CD4-positive, alpha-beta T cell treated with Interleukin-6 at 100 ng/mL for 8 hours (primary cell): ENCODE measurements at regions not wholly inside any gene's neighbourhood (a gene's known extent, or its start where the extent isn't known, plus 50 kb on each side); places are given as distances from the start of the nearest gene placed in this dataset.
"Not testable (repeated sequence)": the region's sequence is repeated elsewhere in the genome, so short reads cannot be mapped to it uniquely, and the experiment has no call there.

Experiments
- DNase-seq: peaks from one replicate; pipeline ENCODE4 v3.0.0-alpha.2; 2020; ENCODE audit warnings: mixed read lengths, low spot score

- DNase-seq = no peak
Measured at GRCh38 chr3:16055606-16056211, 118.8 kb upstream of the GALNT15 start.

GRCh38 chr3:16056217-16056616, 118.3 kb upstream of the GALNT15 start:
- DNase-seq = no peak

GRCh38 chr3:16058521-16058920, 116.0 kb upstream of the GALNT15 start:
- DNase-seq = no peak

DNA sequence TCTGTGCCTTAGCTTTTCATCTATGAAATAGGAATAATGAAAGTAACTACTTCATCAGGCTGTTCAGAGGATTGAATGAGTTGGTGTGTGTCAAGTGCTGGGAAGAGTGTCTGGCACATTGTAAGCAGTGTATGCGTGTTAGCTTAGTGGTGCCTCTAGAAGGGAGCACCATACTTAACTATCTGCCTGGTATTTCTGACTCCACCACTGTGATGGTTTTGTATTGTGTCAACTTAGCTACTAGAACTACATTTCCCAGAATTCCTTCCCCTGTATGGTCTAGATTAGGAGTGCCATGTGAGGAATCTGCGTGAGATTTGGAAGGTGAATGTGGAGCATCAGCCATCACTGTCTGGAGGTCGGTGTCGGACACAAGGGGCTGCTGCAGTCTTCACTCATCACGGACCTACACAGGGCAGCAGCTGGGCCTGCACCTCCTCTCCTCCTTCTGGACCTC, 115.4 kb upstream of the GALNT15 start:
- DNase-seq = no peak

GRCh38 chr3:16059711-16060357, 114.6 kb upstream of the GALNT15 start:
- no peak for DNase-seq

GRCh38 chr3:16060358-16060852, 114.1 kb upstream of the GALNT15 start:
- DNase-seq = no peak

DNA sequence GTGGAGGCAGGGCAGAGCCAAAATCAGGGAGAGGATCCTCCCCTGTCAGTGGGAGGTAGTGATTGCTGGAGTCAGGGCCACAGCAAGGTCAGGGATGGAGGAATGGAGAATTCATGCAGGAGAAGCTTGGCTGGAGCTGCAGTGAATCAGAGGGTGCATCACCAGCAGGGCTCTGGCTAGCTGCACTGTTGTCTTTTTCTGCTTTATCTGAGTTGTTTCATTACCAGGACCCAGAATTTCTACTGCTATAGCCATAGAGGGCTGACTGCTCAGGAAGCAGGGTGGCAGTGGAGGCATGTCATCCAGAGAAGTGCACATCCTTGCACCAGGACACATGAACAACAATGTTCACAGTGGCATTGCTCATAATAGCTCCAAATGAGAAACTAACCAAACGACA, 113.5 kb upstream of the GALNT15 start:
- no peak for DNase-seq

DNA sequence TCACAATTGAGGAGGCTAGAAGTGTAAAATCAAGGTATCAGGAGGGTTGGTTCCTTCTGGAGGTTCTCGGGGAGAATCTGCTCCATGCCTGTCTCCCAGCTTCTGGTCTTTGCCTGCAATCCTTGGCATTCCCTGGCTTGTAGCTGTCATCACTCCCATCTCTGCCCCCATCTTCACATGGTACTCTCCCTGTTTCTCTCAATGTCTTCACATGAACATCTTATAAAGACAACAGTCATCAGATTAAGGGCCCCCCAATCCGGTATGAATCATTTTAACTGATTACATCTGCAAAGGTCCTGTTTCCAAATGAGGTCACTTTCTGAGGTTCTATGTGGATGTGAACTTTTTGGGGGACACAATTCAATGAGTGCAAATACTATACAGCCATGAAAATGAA, 113.0 kb upstream of the GALNT15 start:
- no peak for DNase-seq

DNA sequence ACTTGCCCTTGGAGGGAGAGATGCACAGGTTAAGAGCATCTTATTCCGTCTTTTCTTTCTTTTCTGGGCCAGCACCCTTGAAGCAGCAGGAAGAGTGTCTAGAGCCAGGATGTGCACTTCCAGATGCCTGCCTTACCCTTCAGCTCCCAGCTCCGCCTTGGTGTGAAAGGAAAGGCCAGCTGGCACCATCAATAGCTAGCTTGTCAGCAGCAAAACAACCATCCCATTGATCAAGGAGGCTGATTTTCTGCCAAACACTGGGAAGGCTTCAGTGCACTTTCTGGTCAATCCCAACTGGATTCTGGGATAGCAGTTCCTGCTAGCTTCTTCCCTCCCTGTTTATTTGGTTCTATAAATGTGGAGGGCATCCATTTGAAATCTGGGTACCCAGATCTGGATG, 110.9 kb upstream of the GALNT15 start:
- DNase-seq = no peak

- no peak for DNase-seq
Measured at GRCh38 chr3:16064642-16065414, 109.7 kb upstream of the GALNT15 start.

DNA sequence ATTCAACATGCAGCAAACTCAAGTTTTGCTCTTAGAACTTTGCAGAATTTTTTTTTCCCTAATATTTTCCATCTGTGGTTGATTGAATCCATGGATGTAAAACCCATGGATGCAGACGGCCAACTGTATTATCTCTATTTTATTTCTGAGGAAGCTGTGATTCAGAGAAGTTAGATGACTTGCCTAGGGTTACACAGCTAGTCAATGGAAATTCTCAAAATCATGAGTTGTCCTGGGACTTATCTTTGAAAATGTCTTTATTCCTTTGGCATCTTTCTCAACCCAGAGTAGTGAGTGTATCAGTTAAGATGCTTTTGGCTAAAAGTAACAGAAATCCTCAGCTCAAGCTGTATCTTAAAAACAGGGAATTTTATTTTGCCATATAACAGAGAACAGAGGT, 107.9 kb upstream of the GALNT15 start:
- DNase-seq = no peak

DNA sequence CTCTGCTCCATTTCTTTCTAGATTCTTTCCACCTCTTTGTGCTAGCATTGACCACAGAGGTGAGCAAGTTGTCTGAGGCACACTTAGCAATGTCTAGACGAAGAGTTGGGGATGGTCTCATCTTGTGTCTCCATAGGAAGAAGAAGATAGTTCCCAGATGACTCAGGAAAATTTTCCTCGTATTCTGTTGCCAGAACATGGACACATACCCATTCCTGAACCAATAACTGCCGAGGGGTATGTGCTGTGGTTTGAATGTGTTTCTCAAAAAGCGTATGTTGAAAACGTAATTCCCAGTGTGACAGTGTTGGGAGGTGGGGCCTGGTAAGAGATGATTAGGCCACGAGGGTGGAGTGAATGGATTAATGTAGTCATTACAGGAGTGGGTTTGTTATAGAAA, 107.5 kb upstream of the GALNT15 start:
- DNase-seq = no peak

GRCh38 chr3:16067837-16068471, 106.5 kb upstream of the GALNT15 start:
- DNase-seq = no peak

DNA sequence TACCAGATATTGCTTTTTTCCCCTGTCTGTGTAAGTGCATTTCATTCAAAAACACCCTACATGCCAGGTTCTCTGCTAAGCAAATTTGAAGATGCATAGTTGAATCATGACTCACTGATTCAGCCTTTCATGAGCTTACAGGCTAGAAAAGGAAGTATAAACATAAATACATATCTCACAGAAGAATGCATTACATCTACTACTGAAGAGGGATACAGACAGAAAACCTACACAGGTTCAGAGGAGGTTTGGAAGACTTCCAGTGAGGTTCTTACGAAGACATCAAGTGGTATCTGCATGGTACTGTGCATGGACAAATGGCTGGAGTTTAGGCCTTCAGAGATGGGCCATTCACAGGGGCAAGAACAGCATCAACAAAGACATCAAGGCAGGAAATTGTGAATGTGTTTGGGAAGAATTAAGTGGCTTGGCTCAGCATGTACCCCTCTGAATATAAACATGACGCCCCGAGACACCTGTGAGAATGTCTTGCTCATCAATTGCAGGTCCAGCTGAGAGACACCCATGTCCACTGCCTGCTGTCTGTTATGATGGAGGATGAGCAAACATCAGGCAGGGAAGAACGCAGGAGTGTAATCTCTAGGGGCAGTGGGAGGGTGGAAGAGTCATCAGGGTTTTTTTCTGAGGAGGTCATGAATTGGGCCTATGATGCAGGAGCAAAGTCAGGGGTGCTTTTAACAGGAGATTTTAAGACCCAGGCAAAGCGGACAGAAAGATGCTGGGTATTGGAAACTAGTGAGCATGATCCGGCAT, 105.1 kb upstream of the GALNT15 start:
- no peak for DNase-seq

GRCh38 chr3:16070707-16071106, 103.8 kb upstream of the GALNT15 start:
- no peak for DNase-seq

DNA sequence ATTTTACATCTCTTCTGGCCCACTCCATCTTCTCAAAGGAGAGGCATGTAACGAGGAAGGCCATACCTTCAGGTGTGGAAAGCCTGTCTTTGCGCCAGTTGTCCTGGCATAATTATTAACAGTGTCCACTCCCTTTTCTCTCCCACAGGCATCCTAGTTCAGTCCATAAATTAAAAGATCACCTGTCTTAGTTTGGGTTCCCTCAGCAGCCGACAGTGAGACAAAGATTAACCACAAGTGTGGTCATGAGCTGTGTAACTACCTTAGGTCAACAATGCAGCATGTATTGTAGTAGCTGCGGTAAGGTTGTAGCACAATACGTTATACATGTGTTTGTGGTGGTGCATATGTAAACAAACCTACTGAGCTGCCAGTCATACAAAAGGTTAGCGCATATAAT, 103.3 kb upstream of the GALNT15 start:
- DNase-seq = no peak

- DNase-seq = no peak
Measured at GRCh38 chr3:16072420-16073110, 101.9 kb upstream of the GALNT15 start.

- DNase-seq = no peak
Measured at GRCh38 chr3:16073203-16073602, 101.3 kb upstream of the GALNT15 start.

DNA sequence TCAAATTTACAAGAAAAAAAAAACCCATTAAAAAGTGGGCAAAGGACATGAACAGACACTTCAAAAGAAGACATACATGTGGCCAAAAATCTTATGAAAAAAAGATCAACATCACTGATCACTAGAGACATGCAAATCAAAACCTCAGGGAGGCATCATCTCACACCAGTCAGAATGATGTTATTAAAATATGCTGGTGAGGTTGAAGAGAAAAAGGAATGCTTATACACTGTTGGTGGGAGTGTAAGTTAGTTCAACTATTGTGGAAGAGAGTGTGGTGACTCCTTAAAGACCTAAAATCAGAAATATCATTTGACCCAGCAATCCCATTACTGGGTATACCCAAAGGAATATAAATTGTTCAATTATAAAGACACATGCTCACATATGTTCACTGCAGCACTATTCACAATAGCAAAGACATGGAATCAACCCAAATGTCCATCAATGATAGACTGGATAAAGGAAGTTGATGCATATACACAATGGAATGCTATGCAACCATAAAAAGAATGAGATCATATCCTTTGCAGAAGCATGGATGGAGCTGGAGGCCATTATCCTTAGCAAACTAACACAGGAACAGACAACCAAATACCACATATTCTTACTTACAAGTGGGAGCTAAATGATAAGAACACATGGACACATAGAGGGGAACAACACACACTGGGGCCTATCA, 100.3 kb upstream of the GALNT15 start:
- DNase-seq = not testable (repeated sequence)

- DNase-seq = no peak
Measured at GRCh38 chr3:16075647-16076046, 98.8 kb upstream of the GALNT15 start.

- no peak for DNase-seq
Measured at GRCh38 chr3:16076564-16076963, 97.9 kb upstream of the GALNT15 start.
